SH-SY5Y (cell line): ENCODE measurements at regions not wholly inside any gene's neighbourhood (a gene's known extent, or its start where the extent isn't known, plus 50 kb on each side); places are given as distances from the start of the nearest gene placed in this dataset.

ENCODE experiments used
- GATA2 ChIP-seq: IDR thresholded peaks from 2 replicates; pipeline ENCODE4 v1.6.1; 2011; ENCODE audit warnings: mild to moderate bottlenecking, low read depth, low read length
- GATA3 ChIP-seq: IDR thresholded peaks from 2 replicates; pipeline ENCODE4 v1.6.1; 2011; ENCODE audit warnings: low read depth, mild to moderate bottlenecking, low read length, moderate library complexity

DNA sequence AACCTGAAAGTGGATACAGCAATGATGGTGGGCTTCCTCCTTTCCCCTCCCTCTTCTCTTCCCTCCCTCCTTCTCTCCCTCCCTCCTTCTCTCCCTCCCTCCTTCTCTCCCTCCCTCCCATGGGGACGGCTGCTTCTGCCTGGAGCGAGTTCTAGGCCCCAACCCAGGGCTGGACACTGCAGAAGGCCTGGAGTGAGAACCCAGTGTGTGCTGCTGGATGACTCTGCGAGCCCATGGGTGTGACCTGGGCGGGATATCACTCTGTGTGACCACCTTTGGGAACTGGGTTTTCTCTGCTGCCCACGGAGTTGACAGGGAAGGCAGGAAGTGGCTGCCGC lies 242.6 kb upstream of the GSE1 start:
- TF ChIP-seq GATA3: no peak
- TF ChIP-seq GATA2: no peak
